AG09309 (cell line): ENCODE measurements at regions not wholly inside any gene's neighbourhood (a gene's known extent, or its start where the extent isn't known, plus 50 kb on each side); places are given as distances from the start of the nearest gene placed in this dataset.

ENCODE experiments used
- DNase-seq: peaks from one replicate; pipeline ENCODE4 v3.0.0-alpha.2; 2010; ENCODE audit warnings: low read depth
- H3K4me3 ChIP-seq: 2 replicates; pipeline ENCODE4 v1.5.1; 2011; ENCODE audit warnings: mild to moderate bottlenecking, low read depth, low read length, moderate library complexity; ENCODE audit not compliant: control insufficient read depth
- TF ChIP-seq, protein P1 (sequence below): IDR thresholded peaks from 2 replicates; pipeline ENCODE4 v1.5.1; 2011; ENCODE audit warnings: mild to moderate bottlenecking, low read depth, low read length, inconsistent platforms; ENCODE audit not compliant: insufficient read depth, control insufficient read depth; ENCODE audit errors: missing control alignments

DNA sequence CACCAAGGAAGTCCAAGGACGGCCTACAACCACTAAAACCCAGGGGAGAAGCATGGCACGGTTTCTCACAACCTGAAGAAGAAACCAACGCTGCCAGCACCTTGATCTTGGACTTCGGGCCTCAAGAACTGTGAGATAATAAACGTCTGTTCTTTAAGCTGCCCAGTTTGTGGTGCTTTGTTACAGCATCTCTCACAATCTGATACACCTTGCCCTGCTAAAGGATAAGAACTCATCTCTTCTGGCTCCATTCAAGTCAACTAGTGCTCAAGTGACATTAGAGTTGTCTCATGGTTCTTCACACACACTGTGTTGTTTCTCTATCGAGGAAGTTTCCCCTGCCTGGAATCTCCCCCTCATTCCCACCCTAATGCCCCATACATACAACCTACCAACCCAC is 314.4 kb upstream of the RUNX1 start:
- TF ChIP-seq, protein P1, sequence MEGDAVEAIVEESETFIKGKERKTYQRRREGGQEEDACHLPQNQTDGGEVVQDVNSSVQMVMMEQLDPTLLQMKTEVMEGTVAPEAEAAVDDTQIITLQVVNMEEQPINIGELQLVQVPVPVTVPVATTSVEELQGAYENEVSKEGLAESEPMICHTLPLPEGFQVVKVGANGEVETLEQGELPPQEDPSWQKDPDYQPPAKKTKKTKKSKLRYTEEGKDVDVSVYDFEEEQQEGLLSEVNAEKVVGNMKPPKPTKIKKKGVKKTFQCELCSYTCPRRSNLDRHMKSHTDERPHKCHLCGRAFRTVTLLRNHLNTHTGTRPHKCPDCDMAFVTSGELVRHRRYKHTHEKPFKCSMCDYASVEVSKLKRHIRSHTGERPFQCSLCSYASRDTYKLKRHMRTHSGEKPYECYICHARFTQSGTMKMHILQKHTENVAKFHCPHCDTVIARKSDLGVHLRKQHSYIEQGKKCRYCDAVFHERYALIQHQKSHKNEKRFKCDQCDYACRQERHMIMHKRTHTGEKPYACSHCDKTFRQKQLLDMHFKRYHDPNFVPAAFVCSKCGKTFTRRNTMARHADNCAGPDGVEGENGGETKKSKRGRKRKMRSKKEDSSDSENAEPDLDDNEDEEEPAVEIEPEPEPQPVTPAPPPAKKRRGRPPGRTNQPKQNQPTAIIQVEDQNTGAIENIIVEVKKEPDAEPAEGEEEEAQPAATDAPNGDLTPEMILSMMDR: no peak
- DNase-seq: no peak
- H3K4me3 ChIP-seq: no peak overlapping the region

DNA sequence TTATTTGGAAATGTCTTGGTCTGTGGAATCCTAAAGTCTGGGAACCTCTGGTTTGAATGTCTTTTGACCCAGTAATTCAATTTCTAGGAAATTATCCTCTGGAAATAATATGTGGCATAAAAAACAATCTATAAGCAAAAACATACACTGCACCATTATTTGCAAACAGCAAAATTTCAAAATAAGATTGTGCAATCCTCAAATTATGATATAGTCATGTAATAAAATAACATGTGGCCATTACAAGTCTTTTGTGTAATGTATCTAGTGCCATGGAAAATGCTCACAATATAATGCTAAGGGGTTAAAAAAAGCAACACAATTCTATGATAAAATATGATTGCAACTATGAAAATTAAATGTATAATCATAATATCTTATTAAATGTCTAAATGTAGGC is 312.9 kb upstream of the RUNX1 start:
- no peak overlapping the region for H3K4me3 ChIP-seq
- DNase-seq: no peak
- TF ChIP-seq, protein P1: no peak

DNA sequence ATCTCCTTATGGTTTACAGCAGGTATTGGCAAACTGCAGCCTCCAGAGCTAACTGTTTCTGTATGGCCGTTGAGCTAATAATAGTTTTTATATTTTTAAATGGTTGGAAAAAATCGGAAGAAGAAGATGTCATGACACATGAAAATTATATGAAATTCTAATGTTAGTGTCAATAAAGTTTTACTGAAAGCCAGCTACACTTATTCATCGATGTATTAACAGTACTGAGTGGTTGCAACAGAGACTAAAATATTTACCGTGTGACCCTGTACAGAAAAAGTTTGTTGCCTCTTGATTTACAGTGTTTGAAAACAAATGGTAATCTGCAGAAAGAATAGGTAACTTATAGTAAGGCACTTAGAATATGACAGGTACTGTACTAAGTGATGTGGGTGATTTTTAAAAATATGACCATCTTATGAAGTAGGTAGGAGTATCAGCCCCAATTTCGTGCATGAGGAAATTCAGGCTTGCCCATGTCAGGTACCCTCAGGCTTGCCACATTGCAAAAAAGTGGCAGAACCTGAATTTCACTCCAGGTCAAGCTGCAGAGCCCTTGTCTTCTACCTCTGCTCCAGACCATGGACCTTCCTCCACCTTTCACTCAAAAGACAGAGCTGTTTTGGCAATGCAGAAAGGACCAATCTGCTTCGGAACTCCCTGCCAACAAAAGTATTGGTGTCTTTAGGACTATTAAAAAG is 311.9 kb upstream of the RUNX1 start:
- TF ChIP-seq, protein P1: no peak
- H3K4me3 ChIP-seq: no peak overlapping the region
- no peak for DNase-seq

DNA sequence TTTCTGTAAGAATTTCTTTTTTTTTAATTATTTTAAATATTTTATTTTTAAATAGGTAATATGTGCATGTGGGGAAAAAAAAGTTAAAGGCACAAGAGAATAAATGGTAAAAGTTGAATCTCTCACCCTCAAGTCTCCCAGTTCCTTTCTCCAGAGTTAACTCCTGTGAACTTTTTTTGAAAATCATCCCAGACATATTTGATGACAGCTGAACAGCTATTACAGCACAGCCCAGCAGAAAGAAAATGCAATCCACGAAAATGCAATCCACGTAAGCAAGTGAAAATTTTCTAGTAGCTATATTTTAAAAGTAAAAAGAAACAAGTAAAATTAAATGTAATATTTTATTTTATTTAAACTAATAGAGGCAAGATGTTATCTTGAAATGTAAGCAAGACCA is 310.0 kb upstream of the RUNX1 start:
- TF ChIP-seq, protein P1: no peak
- DNase-seq: no peak
- no peak overlapping the region for H3K4me3 ChIP-seq

DNA sequence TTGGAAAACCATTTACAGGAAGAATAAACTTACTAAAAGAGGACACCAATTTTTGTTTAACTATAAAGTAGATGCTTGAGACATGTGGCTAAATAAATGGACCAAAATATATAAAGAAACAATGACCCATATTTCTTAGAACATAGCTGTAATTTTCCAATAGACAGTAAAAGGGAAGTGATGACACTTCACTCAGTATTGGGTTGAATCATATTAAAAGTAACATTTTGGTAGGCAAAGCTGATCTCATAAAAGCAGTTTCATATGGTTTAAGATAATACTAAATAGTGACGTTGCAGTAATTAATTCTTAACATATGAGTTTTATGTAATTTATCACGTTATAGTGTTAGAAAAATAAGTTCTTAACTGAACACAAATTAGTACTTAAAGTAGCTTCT is 308.9 kb upstream of the RUNX1 start:
- no peak for DNase-seq
- TF ChIP-seq, protein P1: no peak
- no peak overlapping the region for H3K4me3 ChIP-seq

DNA sequence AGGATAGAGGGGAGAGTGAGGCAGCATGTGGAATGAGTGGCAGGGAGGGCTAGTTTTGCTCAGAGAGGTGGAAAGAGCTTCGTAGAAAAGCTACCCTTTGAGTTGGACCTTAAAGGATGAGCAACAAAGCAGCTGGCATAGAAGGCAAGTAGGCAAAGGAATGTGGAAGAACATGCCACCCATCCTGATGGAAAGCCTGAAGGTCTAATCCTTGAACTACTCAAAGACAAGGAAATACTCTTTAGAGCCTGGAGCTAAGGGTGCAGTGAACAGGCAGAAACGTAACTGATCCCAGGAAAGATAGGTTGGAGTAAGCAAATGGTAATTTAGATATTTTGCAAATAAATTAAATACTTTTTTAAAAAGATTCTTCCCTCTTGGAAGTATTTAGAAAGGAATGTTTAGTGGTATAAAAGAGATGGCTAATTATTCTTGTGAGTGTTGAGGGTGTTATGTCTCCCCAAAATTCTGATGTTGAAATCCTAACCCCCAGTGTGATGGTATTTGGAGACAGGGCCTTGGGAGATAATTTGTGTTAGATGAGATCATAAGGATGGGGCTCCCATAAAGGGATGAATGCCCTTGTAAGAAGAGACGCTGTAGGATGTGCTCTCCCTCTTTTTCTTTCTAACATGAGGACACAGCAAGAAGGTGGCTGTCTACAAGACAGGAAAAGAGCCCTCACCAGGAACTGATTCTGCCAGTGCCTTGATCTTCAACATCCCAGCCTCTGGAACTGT is 308.1 kb upstream of the RUNX1 start:
- no peak for DNase-seq
- H3K4me3 ChIP-seq: no peak overlapping the region
- TF ChIP-seq, protein P1: no peak
